Esophagus squamous epithelium (tissue), 4 donors: ENCODE measurements at regions not wholly inside any gene's neighbourhood (a gene's known extent, or its start where the extent isn't known, plus 50 kb on each side); places are given as distances from the start of the nearest gene placed in this dataset.

Source experiments
- CTCF ChIP-seq, 6 experiments: fragments of 450-650 bp in 4 of 6; fragments of 200-600 bp in 2 of 6; sonication (generic) in 2 of 6; IDR thresholded peaks; one replicate each; pipeline ENCODE4 v1.5.1; 2016 to 2019; ENCODE audit warnings: antibody characterized with exemption in 6 of 6, mild to moderate bottlenecking in 4 of 6, moderate library complexity in 4 of 6
- POLR2A ChIP-seq, 4 donors: fragments of 450-650 bp; IDR thresholded peaks; one replicate each; pipeline ENCODE4 v1.6.1; 2017; ENCODE audit warnings: antibody characterized with exemption in 4 of 4, mild to moderate bottlenecking in 4 of 4, moderate library complexity in 3 of 4

DNA sequence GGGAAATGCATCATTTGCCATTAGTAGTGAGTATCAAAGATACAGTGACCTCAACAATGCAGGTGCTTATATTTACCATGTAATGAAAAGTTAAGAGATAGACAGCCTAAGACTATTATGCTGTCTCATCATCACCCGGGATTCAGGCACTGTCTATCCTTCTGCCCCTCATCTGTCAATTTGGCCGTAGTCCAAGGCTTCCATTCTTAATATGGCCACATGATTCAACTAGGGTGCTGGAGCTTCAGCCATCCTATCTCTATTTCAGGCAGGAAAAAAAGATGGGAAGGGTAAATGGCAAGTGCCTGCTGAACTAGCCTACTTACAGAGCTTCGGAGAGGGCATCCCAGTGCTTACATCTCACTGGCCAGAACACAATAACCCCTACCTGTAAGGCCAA, 196.7 kb upstream of the LNX1 start:
- TF ChIP-seq CTCF (IDR thresholded peaks at IDR 0.05), result no peak
- no peak for TF ChIP-seq POLR2A (IDR thresholded peaks at IDR 0.05)
